ENCODE measurements at regions not wholly inside any gene's neighbourhood (a gene's known extent, or its start where the extent isn't known, plus 50 kb on each side); places are given as distances from the start of the nearest gene placed in this dataset.
"Not testable (repeated sequence)": the region's sequence is repeated elsewhere in the genome, so short reads cannot be mapped to it uniquely, and the experiment has no call there.

- no peak for DNase-seq (ENCODE audit: low read depth in 2 of 2)
These were observed 204.2 kb downstream of the FGF9 start for GRCh38 chr13:21875116-21875515.

- DNase-seq (ENCODE audit: low read depth in 2 of 2), result no peak
These were observed 208.5 kb downstream of the FGF9 start for GRCh38 chr13:21879263-21879914.

GRCh38 chr13:21882766-21883165 is 211.9 kb downstream of the FGF9 start:
- DNase-seq (ENCODE audit: low read depth in 2 of 2), result no peak

- no peak for DNase-seq (ENCODE audit: low read depth in 2 of 2)
These were observed 212.8 kb downstream of the FGF9 start for GRCh38 chr13:21883713-21884112.

DNA sequence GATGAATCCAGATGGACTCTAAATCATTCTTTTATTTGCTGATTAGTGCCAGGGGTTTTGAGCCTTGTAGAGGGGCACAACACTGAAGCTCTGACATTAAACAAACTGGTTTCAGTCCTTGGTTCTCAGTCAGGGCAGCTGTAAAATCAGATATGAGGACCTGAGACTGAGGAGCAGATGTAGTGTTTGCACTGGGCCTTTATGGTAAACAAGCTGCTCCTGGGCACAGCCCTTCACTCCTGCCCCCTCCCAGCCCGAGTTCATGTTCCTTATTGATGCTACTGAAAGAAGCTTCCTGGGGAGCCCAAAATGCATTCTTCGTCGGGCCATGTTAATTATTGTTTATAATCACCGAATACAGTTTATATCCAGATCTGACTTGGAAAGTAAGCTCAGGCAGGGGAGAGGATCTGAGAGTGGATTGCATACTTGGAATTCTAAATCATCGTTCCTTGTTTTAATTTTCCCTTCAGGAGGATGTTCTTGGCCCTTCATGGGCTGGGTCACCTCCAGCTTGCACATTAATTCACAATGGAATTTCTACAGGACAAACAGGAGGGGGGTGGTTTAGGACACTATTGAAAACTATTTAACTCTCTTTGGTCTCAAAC is 213.5 kb downstream of the FGF9 start:
- no peak for DNase-seq (ENCODE audit: low read depth in 2 of 2)

- no peak for DNase-seq (ENCODE audit: low read depth in 2 of 2)
These were observed 214.2 kb downstream of the FGF9 start for GRCh38 chr13:21884965-21885567.

GRCh38 chr13:21885714-21886224 is 214.9 kb downstream of the FGF9 start:
- DNase-seq (ENCODE audit: low read depth in 2 of 2), result no peak

DNA sequence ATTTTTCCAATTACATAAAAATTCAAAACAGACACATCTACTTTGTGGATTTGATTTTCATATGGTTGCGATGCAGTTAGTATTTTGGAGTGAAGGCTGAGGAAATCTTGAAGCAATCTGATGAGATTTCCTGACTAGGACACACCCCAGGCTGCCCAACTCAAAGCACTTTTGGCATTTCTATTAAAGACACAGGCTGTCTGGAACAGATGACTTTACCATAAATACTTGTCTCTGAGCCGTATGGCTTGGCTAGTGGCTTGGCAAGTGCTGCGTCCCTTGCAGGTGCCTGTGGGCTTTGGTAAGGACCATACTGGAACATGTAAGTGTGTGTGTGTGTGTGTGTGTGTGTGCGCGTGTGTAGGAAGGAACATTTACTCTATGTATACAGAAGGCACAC is 218.8 kb downstream of the FGF9 start:
- DNase-seq (ENCODE audit: low read depth in 2 of 2), result no peak

DNA sequence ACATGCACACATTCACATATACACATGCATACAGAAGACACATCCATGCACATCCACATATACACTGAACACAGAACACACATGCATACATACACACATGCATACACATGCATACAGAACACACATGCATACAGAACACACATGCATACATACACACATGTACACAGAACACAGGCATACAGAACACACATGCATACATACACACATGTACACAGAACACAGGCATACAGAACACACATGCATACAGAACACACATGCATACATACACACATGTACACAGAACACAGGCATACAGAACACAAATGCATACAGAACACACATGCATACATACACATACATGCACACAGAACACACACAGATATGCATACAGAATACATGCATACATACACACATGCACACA is 219.3 kb downstream of the FGF9 start:
- DNase-seq (ENCODE audit: low read depth in 2 of 2), result not testable (repeated sequence)

- DNase-seq (ENCODE audit: low read depth in 2 of 2), result no peak
These were observed 223.2 kb downstream of the FGF9 start for GRCh38 chr13:21894091-21894490.

DNA sequence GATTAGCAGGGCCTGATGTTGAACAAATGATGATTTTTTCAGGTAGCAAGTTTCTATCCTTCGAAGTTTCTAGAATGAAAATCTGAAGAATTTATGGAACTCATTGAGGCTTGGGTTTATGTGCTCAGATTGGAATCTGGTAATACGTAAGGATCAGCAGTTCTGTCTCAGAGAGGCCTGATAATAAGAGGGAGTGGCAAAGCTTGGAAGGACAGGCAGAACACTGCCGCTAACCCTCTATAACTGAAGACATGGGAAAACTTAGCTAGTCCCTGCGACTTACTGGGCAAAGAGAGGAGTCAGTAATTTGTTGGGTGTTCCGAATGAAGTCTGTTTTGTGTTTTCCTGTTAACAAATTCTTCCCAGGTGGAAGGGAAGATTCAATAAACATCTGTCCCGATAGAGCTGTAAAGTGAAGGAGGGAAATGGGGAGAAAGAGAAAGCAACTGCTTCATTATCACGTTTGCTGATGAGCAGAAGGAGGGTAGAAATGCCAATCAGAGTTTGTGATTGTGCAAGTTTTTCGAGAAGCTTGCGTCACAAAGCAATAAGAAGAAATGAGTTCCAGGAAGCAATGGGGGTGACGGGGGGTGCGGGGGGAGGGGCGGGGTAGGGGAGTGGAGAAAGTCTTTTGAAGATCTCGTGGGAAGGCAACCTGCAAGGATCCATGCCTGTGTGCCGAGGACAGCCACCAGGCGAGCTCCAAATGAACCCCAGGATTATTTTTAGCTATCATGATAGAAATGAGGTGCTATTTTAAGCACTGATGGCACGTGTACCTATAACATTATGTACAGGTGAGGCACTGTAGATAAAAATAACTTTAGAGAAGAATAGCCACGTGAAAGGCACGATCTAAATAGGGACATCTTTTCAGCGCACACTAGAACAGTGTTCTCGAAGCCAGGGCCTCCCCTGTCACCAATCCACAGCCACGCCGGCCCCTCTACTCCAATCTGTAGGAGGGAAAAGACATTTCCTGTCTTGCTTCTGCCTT is 224.1 kb downstream of the FGF9 start:
- DNase-seq (ENCODE audit: low read depth in 2 of 2), result no peak

- no peak for DNase-seq (ENCODE audit: low read depth in 2 of 2)
These were observed 224.9 kb downstream of the FGF9 start for GRCh38 chr13:21895779-21896178.

GRCh38 chr13:21897161-21897560 is 226.3 kb downstream of the FGF9 start:
- no peak for DNase-seq (ENCODE audit: low read depth in 2 of 2)

- no peak for DNase-seq (ENCODE audit: low read depth in 2 of 2)
These were observed 227.6 kb downstream of the FGF9 start for GRCh38 chr13:21898459-21898858.

DNA sequence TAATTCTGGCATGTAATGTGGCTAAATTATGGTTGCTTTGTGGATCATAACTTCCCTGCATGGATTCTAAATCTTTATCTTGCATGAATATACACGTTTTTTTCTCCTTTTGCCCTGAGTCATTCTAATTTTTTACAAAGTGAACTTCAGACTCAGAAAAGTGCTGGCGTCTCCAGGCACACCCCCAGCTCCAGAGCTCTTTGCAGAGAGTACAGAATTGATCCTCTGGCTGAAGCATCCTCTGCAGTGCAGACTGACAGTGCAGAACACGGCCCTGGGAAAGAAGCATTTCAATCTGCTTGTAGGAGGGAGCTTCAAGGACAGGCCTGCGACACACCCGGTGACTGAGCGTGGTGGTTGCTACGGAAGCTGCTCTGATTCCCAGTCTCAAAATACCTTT is 228.1 kb downstream of the FGF9 start:
- DNase-seq (ENCODE audit: low read depth in 2 of 2), result no peak

DNA sequence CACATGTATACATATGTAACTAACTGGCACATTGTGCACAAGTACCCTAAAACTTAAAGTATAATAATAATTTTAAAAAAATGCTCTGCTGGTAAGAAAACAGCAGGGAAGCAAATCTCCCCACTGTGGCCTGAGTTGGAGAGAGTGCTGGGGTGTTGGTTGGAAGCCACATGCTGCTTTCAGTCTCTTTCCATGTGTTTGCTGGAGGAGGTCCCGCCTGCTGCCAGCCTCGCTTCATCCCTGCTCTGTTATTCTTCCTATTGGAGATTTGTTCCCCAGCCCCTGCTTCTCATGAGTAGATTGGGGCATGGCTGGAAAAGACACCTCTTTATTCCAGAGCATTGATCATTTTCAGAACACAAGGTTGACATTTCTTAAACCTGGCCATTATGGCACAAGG is 230.5 kb downstream of the FGF9 start:
- DNase-seq (ENCODE audit: low read depth in 2 of 2), result no peak

DNA sequence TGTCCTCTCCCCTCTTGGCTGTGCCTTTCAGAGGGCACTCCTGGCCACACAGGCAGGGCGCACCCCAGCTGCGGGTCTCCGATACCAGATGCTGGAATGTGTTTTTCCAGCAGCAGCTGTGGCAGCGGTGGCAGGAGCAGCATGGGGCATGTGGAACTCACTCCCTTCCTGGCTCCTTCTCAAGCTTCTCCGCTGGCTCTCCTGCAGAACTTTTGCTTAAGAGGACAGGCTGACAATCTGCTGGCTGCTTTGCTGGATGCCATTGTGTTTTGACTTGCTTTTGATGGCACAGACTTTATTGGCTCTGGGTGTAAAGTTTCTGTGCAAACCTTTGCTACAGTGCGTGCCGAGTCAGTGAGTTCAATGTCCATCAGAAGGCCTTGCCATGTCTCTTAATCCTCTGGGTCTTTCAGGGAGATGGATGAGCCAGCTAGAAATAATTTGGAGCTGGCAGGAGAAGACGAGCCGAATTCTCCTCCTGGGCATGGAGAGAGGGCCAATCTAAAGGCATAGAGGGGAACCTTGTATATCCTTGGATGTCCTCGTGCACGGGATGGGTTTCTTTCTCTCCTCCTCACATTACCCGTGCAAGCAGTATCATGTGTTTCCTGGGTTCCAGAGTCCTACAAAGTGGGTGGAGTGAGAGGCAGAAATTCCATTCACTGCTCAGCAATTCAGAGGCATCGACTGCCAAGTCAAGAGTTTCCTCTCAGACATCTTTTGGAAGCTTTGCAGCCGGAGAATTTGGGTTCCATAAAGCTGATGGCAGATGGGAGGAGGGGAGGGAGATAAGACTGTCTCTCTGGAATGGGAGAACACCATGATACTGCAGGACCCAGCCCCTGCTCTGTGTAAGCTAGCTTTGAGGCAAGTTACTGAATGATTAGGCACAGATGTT is 231.2 kb downstream of the FGF9 start:
- no peak for DNase-seq (ENCODE audit: low read depth in 2 of 2)

- DNase-seq (ENCODE audit: low read depth in 2 of 2), result no peak
These were observed 231.8 kb downstream of the FGF9 start for GRCh38 chr13:21902709-21903098.

DNA sequence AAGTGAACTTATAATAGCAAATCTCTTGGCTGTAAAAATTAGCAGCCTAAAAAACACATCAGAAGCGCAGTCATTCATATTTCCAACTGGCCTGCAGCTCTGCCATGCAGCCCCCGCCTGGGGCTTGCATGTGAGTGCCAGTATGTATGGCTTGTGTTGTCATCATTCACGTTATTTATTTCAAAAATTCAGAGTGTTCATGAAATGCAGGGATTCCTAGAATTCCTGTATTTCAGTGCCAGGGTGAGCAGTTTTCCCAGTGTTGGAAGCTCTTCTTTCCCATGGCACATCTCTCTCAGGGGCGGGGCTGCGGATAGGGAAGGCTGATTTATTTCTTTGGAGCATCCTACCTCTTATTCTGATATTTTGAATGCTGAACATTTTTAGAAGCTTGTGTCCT is 234.6 kb downstream of the FGF9 start:
- DNase-seq (ENCODE audit: low read depth in 2 of 2), result no peak

GRCh38 chr13:21909331-21909730 is 238.5 kb downstream of the FGF9 start:
- DNase-seq (ENCODE audit: low read depth in 2 of 2), result no peak

- no peak for DNase-seq (ENCODE audit: low read depth in 2 of 2)
These were observed 239.7 kb downstream of the FGF9 start for GRCh38 chr13:21910546-21910945.

All from lung microvascular endothelial cell (primary cell).